ENCODE measurements at regions not wholly inside any gene's neighbourhood (a gene's known extent, or its start where the extent isn't known, plus 50 kb on each side); places are given as distances from the start of the nearest gene placed in this dataset.

GRCh38 chr1:47635597-47635996 is 197.8 kb downstream of the FOXD2 start:
- TF ChIP-seq ZNF384 (IDR thresholded peaks at IDR 0.05) (no peak), FOXK2 (IDR thresholded peaks at IDR 0.05) (no peak), CTBP1 (IDR thresholded peaks at IDR 0.05; ENCODE audit: borderline replicate concordance) (no peak), FOXM1 (IDR thresholded peaks at IDR 0.05; ENCODE audit: borderline replicate concordance) (no peak), SP1 (IDR thresholded peaks at IDR 0.05) (no peak), NFRKB (IDR thresholded peaks at IDR 0.05) (no peak), BHLHE40 (IDR thresholded peaks at IDR 0.05; ENCODE audit: borderline replicate concordance) (no peak), SUZ12 (IDR thresholded peaks at IDR 0.05) (no peak)

Measured in HEK293T (cell line).